Adrenal gland (tissue), 5 donors: ENCODE measurements at regions not wholly inside any gene's neighbourhood (a gene's known extent, or its start where the extent isn't known, plus 50 kb on each side); places are given as distances from the start of the nearest gene placed in this dataset.

Experiments
- CTCF ChIP-seq, 6 experiments: fragments of 450-650 bp in 4 of 6; fragments of 200-600 bp in 2 of 6; sonication (generic) in 1 of 6; IDR thresholded peaks; 1 replicate in 5 of 6; 2 replicates in 1 of 6; pipeline versions ENCODE4 v1.5.1 to v1.8.0; 2016 to 2021; ENCODE audit warnings: antibody characterized with exemption in 6 of 6, mild to moderate bottlenecking in 2 of 6, moderate library complexity in 1 of 6
- POLR2A ChIP-seq, 2 donors: fragments of 450-650 bp; IDR thresholded peaks; one replicate each; pipeline ENCODE4 v1.6.1; 2017; ENCODE audit warnings: antibody characterized with exemption in 2 of 2, mild to moderate bottlenecking in 2 of 2, moderate library complexity in 1 of 2
- donor health status: DM: no; HTN: no; CAD: no.

- TF ChIP-seq CTCF (IDR thresholded peaks at IDR 0.05): no peak
- TF ChIP-seq POLR2A (IDR thresholded peaks at IDR 0.05): no peak
Observed at GRCh38 chr5:3343211-3343610, 252.4 kb upstream of the IRX1 start.
